Naive thymus-derived CD4-positive, alpha-beta T cell (primary cell): ENCODE measurements at regions not wholly inside any gene's neighbourhood (a gene's known extent, or its start where the extent isn't known, plus 50 kb on each side); places are given as distances from the start of the nearest gene placed in this dataset.
A peak's percentile ranks its signal among the peaks of the same experiment; 100 is the strongest.

Experiments
- ATAC-seq: fragments of 150-1000 bp; cut with Tn5 transposase; 2 replicates; pipeline ENCODE4 v1.10.0; 2021; ENCODE audit warnings: mild to moderate bottlenecking, moderate library complexity
- CTCF ChIA-PET: fragments of 350-600 bp; sonication (Branson Sonifier 250); formaldehyde crosslinking; loops from one replicate; lab custom pipeline; 2021; ENCODE audit warnings: antibody characterized with exemption; lab: Charles Lee
- POLR2A ChIA-PET: fragments of 350-600 bp; sonication (Branson Sonifier 250); formaldehyde crosslinking; loops from one replicate; lab custom pipeline; 2021; ENCODE audit warnings: antibody characterized with exemption, inconsistent platforms; lab: Charles Lee
- DNase-seq, 9 donors: peaks; one replicate each; pipeline versions ENCODE4 v3.0.0 to v3.0.0-alpha.2; 2020 to 2022; ENCODE audit warnings: mixed read lengths in 1 of 9
- H3K27ac ChIP-seq: one replicate; pipeline ENCODE4 v1.7.0; 2013; ENCODE audit warnings: mild to moderate bottlenecking, low read depth, low read length, moderate library complexity
- H3K27me3 ChIP-seq, 2 donors: one replicate each; pipeline ENCODE4 v1.7.0; 2013; ENCODE audit warnings: low read length in 2 of 2, mild to moderate bottlenecking in 2 of 2, moderate library complexity in 2 of 2; ENCODE audit not compliant: control insufficient read depth in 2 of 2, insufficient read depth in 2 of 2
- H3K36me3 ChIP-seq, 3 experiments: 1 replicate in 2 of 3; 2 replicates in 1 of 3; pipeline ENCODE4 v1.7.0; 2013; ENCODE audit warnings: low read length in 3 of 3, mild to moderate bottlenecking in 3 of 3, moderate library complexity in 1 of 3; ENCODE audit not compliant: insufficient read depth in 3 of 3, control insufficient read depth in 2 of 3
- H3K4me1 ChIP-seq, 2 donors: one replicate each; pipeline ENCODE4 v1.7.0; 2013; ENCODE audit warnings: low read length in 2 of 2, mild to moderate bottlenecking in 2 of 2, moderate library complexity in 1 of 2; ENCODE audit not compliant: control insufficient read depth in 2 of 2, insufficient read depth in 2 of 2
- H3K4me3 ChIP-seq: 2 replicates; pipeline ENCODE4 v1.7.0; 2013; ENCODE audit warnings: mild to moderate bottlenecking, low read length
- H3K9me3 ChIP-seq, 3 experiments: 1 replicate in 2 of 3; 2 replicates in 1 of 3; pipeline ENCODE4 v1.7.0; 2013; ENCODE audit warnings: low read length in 3 of 3; ENCODE audit not compliant: control insufficient read depth in 2 of 3
- H3K27ac Mint-ChIP-seq, 9 donors: one replicate each; pipeline ENCODE4 v1.8.0; 2020 to 2022; ENCODE audit warnings: mixed read lengths in 9 of 9, mild to moderate bottlenecking in 8 of 9, moderate library complexity in 5 of 9, inconsistent platforms in 2 of 9
- H3K27me3 Mint-ChIP-seq, 5 donors: one replicate each; pipeline ENCODE4 v1.8.0; 2021 to 2022; ENCODE audit warnings: mixed read lengths in 5 of 5, mild to moderate bottlenecking in 1 of 5
- H3K36me3 Mint-ChIP-seq, 5 donors: one replicate each; pipeline ENCODE4 v1.8.0; 2020 to 2022; ENCODE audit warnings: mixed read lengths in 5 of 5, mild to moderate bottlenecking in 3 of 5, inconsistent platforms in 1 of 5
- H3K4me1 Mint-ChIP-seq, 7 donors: one replicate each; pipeline ENCODE4 v1.8.0; 2020 to 2022; ENCODE audit warnings: mixed read lengths in 7 of 7, mild to moderate bottlenecking in 3 of 7, inconsistent platforms in 1 of 7
- H3K4me3 Mint-ChIP-seq, 10 donors: one replicate each; pipeline ENCODE4 v1.8.0; 2020 to 2022; ENCODE audit warnings: mild to moderate bottlenecking in 10 of 10, mixed read lengths in 10 of 10, moderate library complexity in 6 of 10, inconsistent platforms in 2 of 10
- H3K9me3 Mint-ChIP-seq, 11 donors: one replicate each; pipeline ENCODE4 v1.8.0; 2020 to 2022; ENCODE audit warnings: mixed read lengths in 11 of 11, mild to moderate bottlenecking in 4 of 11, inconsistent platforms in 1 of 11, moderate library complexity in 1 of 11
- intact Hi-C, 2 donors: fragments of 100-400 bp; cut with micrococcal nuclease; formaldehyde crosslinking; loops; one replicate each; pipeline ENCODE4 v1.15.1; 2023

DNA sequence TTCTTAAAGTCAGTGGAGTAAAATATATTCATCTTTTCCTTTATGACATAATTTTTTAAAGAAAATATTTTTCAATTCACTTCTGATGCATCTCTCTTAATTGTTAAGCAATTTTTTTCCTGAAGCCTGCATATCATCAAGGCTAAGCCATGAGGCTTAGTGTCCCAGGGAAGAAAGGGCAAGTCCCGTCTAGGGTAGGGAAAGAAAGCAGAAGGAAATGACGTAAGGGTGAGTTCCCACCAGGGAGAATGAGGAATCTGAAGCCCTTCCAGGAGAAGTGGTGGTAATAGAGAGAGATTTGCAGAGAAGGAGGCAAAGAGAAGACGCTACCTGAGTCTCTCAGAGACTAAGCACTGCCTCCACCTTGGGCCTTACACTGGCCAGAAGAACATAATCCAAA is 96.8 kb upstream of the NFE2L3 start:
- no peaks in the 10 kb centered on the region for H3K36me3 ChIP-seq
- intact Hi-C loops = no loop called here
- POLR2A ChIA-PET = no interaction called here
- Mint-ChIP-seq H3K9me3 (peaks cover 0 to 23% (median 9%) of the 10 kb centered on the region in 11 donors), H3K27me3 (peaks cover 25 to 44% (median 42%) of the 10 kb centered on the region in 5 donors), H3K27ac (no peak overlapping the region), H3K4me1 (no peaks in the 10 kb centered on the region), H3K4me3 (no peak overlapping the region), H3K36me3 (peaks cover 0 to 9% (median 0%) of the 10 kb centered on the region in 5 donors)
- ATAC-seq = no peak
- no peaks in the 10 kb centered on the region for H3K9me3 ChIP-seq
- no peak overlapping the region for H3K4me3 ChIP-seq
- H3K27me3 ChIP-seq = no peaks in the 10 kb centered on the region
- no peaks in the 10 kb centered on the region for H3K4me1 ChIP-seq
- no peak for DNase-seq
- no peak overlapping the region for H3K27ac ChIP-seq
- CTCF ChIA-PET = interaction anchor here (1.2 to 1.4 kb wide), 2 partner anchors 161 to 310 kb away, joined by 3 read pairs; no protein-coding TSS in a partner anchor

DNA sequence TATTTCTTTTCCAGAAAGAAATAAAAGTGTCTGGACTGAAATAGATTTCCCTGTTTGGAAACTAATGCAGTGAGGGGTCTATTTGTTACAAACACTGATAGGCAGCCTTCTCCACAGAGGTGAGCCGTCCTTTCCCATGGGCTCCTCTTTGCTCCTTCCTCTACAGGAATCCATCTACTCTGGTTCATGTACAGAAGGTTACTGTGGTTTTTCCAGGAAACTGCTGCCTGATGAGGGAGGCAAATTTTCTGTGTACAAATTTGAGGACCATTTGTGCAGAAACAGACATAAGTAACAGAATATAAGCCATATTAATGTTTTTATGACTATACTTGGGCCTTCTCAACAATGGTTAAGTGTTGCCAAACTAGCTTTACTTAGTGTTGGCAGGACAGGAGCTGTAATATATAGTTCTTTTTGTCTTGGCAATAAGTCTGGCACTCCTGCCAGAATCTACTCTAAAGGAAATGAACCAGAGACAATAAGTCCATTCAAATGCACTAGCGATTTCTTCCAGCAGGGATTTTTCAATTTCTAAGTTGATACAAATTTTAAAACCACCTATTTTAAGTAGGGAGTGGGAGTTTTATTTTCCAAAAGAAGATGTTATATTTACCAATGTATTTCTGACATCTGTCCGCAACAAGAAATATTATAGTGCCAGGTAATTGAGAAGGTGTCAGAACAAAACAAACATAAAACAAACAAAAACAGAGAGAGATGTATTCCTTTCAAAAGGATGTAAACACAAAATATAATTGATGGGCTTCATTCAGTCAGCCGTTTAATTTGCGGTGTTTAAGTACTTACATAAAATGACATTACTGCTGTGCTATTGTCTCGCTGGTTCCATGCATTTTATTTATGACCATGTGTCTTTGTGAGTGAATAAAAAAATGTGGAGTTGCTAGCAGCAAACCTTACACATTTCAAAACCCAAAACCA is 91.0 kb upstream of the NFE2L3 start:
- Histone ChIP-seq H3K4me3 (no peak overlapping the region), H3K9me3 (no peaks in the 10 kb centered on the region), H3K27me3 (no peaks in the 10 kb centered on the region), H3K36me3 (no peaks in the 10 kb centered on the region), H3K4me1 (no peaks in the 10 kb centered on the region), H3K27ac (no peak overlapping the region)
- peaks cover 5 to 35% (median 18%) of the 10 kb centered on the region in 5 donors for H3K27me3 Mint-ChIP-seq
- CTCF ChIA-PET = interaction anchor here (1.2 to 2.6 kb wide), 3 partner anchors 168 to 309 kb away, joined by 3 to 31 read pairs (median 9); no protein-coding TSS in a partner anchor
- POLR2A ChIA-PET = no interaction called here
- no peak for DNase-seq
- no peak overlapping the region for H3K27ac Mint-ChIP-seq
- peaks cover 0 to 2% (median 0%) of the 10 kb centered on the region in 11 donors for H3K9me3 Mint-ChIP-seq
- no peak overlapping the region for H3K4me3 Mint-ChIP-seq
- no peak for ATAC-seq
- H3K36me3 Mint-ChIP-seq = peaks cover 0 to 4% (median 0%) of the 10 kb centered on the region in 5 donors
- intact Hi-C loops = loop anchor here (1.0 to 5.0 kb wide), 6 partner anchors 110 to 799 kb away; no protein-coding TSS in a partner anchor
- H3K4me1 Mint-ChIP-seq = peaks cover 0 to 13% (median 0%) of the 10 kb centered on the region in 7 donors

DNA sequence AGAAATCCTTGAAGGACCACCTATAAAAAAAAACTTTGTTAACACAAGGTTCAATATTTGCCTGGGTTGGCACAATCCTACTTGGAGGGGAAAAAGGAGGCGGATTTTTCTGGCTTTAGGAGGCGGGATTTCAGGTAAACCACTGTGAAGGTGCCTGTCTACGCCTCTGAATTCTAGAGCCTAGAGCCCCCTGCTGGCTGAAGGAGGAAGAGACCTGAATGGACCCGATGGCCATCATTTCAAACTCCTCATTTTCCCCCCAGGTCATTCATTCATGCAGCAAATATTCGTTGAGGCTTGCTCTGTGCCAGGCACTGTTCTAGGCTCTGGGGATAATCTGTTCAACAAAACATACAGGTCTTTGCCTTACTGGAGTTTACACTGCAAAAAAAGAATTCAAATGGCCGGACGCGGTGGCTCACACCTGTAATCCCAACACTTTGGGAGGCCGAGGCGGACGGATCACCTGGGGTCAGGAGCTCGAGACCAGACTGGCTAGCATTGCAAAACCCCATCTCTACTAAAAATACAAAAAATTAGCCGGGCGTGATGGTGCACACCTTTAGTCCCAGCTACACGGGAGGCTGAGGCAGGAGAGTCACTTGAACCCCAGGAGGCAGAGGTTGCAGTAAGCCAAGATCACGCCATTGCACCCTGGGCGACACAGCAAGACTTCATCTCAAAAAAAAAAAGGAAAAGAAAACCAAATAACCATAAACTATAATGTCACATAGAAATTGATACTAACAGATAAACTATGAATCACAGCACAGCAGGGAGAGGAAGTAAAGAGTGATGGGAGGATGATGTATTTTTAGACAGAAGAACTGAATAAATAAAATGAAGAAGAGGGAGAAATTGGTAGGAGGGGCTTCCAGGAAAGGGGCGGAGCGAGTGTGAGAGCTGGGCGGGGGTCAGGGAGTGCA is 90.1 kb upstream of the NFE2L3 start:
- H3K4me1 Mint-ChIP-seq = peaks cover 0 to 13% (median 0%) of the 10 kb centered on the region in 7 donors

DNA sequence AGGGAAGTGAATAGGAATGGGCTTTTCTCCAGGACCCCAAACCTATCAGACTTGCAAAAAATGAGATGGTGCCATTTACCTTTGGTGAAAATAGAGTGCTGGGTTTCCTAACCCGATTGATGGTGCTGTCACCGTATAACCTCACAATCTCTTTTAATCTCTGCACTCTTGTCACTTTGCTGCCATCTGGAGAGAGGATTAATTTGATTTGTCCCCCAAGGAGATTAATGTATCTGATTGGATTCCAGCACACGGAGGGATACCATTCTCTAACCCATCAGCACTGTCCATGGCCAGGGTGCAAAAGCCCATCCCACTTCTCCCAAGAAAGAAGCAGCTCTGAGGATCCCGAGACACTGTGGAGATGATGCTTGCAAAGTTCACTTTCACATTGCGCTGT is 86.3 kb upstream of the NFE2L3 start:
- Mint-ChIP-seq H3K27me3 (peaks cover 5 to 20% (median 19%) of the 10 kb centered on the region in 5 donors), H3K4me1 (peaks cover 0 to 12% (median 0%) of the 10 kb centered on the region in 7 donors), H3K4me3 (no peak overlapping the region), H3K36me3 (peaks cover 0 to 8% (median 0%) of the 10 kb centered on the region in 5 donors), H3K27ac (no peak overlapping the region), H3K9me3 (no peaks in the 10 kb centered on the region)
- Histone ChIP-seq H3K9me3 (no peaks in the 10 kb centered on the region), H3K27me3 (no peaks in the 10 kb centered on the region), H3K36me3 (no peaks in the 10 kb centered on the region), H3K27ac (no peak overlapping the region), H3K4me1 (no peaks in the 10 kb centered on the region), H3K4me3 (no peak overlapping the region)
- intact Hi-C loops = no loop called here
- DNase-seq (no peak), ATAC-seq (no peak)
- ChIA-PET POLR2A (no interaction called here), CTCF (interaction anchor here (1.0 kb wide), 1 partner anchor 173 kb away, joined by 3 read pairs; no protein-coding TSS in a partner anchor)

More for the DNA sequence above, 90.1 kb upstream of the NFE2L3 start:
- intact Hi-C loops = loop anchor here (1.0 to 5.0 kb wide), 6 partner anchors 111 to 800 kb away; no protein-coding TSS in a partner anchor
- H3K27ac ChIP-seq = no peak overlapping the region
- no peaks in the 10 kb centered on the region for H3K36me3 ChIP-seq
- H3K4me3 ChIP-seq = no peak overlapping the region
- no peaks in the 10 kb centered on the region for H3K9me3 ChIP-seq
- Mint-ChIP-seq H3K9me3 (no peaks in the 10 kb centered on the region), H3K4me3 (no peak overlapping the region), H3K36me3 (peaks cover 0 to 8% (median 0%) of the 10 kb centered on the region in 5 donors), H3K27ac (no peak overlapping the region), H3K27me3 (peaks cover 5 to 31% (median 14%) of the 10 kb centered on the region in 5 donors)
- ChIA-PET POLR2A (interaction anchor here (0.9 kb wide), 1 partner anchor 169 kb away, joined by 3 read pairs; no protein-coding TSS in a partner anchor), CTCF (interaction anchor here (0.6 to 2.6 kb wide), 2 partner anchors 169 to 1079 kb away, joined by 4 to 31 read pairs; no protein-coding TSS in a partner anchor)
- H3K27me3 ChIP-seq = no peaks in the 10 kb centered on the region
- H3K4me1 ChIP-seq = no peaks in the 10 kb centered on the region
- ATAC-seq (peak; percentile 88), DNase-seq (peak; percentile 37 to 71 (median 59))

DNA sequence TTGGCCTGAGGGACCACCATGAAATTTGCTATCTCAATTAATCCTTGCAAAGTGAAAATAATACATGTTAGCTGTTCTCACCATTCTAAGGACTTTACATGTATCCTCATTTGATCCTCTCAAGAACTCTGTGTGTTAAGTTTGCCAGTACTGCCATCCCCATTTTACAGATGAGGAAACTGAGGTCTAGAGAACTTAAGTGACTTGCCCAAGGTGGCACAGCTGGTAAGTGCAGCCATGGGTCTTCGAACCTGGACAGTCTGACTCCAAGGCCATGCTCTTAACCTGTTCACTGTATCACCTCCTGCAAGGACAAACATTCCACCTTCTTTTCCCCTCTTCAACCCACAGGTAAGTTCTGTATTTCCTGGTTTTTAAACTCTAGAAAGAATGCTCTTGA is 85.3 kb upstream of the NFE2L3 start:
- H3K4me1 Mint-ChIP-seq = peaks cover 0 to 1% (median 0%) of the 10 kb centered on the region in 7 donors
- no peaks in the 10 kb centered on the region for H3K27me3 ChIP-seq
- H3K4me1 ChIP-seq = no peaks in the 10 kb centered on the region
- no peaks in the 10 kb centered on the region for H3K36me3 ChIP-seq
- no peak overlapping the region for H3K4me3 ChIP-seq
- no peak for ATAC-seq
- peaks cover 0 to 8% (median 0%) of the 10 kb centered on the region in 5 donors for H3K36me3 Mint-ChIP-seq
- H3K4me3 Mint-ChIP-seq = no peak overlapping the region
- peaks cover 5 to 22% (median 19%) of the 10 kb centered on the region in 5 donors for H3K27me3 Mint-ChIP-seq
- DNase-seq = no peak
- no peak overlapping the region for H3K27ac Mint-ChIP-seq
- no peaks in the 10 kb centered on the region for H3K9me3 ChIP-seq
- intact Hi-C loops = no loop called here
- ChIA-PET POLR2A (interaction anchor here (0.7 to 0.8 kb wide), 2 partner anchors 174 to 935 kb away, joined by 3 read pairs; no protein-coding TSS in a partner anchor), CTCF (interaction anchor here (0.6 to 0.9 kb wide), 2 partner anchors 155 to 598 kb away, joined by 3 to 4 read pairs; no protein-coding TSS in a partner anchor)
- H3K9me3 Mint-ChIP-seq = no peaks in the 10 kb centered on the region
- H3K27ac ChIP-seq = no peak overlapping the region

DNA sequence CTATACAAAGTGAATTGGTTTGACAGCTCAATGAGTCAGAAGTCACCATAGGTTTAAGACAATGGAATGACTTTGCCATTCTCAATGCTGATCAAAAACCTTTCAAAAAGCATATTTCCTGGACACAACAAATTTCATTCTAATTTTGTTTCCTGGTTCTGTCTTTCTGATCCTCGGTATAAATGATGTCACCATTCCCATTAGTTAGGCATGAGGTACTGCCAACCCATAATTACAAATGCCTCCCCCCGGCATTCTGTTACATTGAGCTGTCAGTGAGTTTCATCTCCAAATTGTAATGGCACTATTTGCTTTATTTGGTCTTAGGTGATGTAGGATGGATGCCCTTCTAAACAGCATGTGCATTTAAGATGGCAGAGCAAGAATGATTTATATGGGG is 81.7 kb upstream of the NFE2L3 start:
- Mint-ChIP-seq H3K4me3 (no peak overlapping the region), H3K9me3 (no peaks in the 10 kb centered on the region), H3K27ac (no peak overlapping the region), H3K36me3 (peaks cover 0 to 4% (median 0%) of the 10 kb centered on the region in 5 donors), H3K27me3 (peaks cover 4 to 42% (median 13%) of the 10 kb centered on the region in 5 donors), H3K4me1 (peaks cover 0 to 6% (median 0%) of the 10 kb centered on the region in 7 donors)
- Histone ChIP-seq H3K9me3 (no peaks in the 10 kb centered on the region), H3K27ac (no peak overlapping the region), H3K4me3 (no peak overlapping the region), H3K36me3 (no peaks in the 10 kb centered on the region), H3K4me1 (no peaks in the 10 kb centered on the region), H3K27me3 (no peaks in the 10 kb centered on the region)
- POLR2A ChIA-PET = no interaction called here
- CTCF ChIA-PET = interaction anchor here (0.6 to 1.0 kb wide), 2 partner anchors 20 to 215 kb away, joined by 4 to 7 read pairs; no protein-coding TSS in a partner anchor
- DNase-seq = no peak
- ATAC-seq = no peak
- intact Hi-C loops = no loop called here
